ENCODE measurements at regions not wholly inside any gene's neighbourhood (a gene's known extent, or its start where the extent isn't known, plus 50 kb on each side); places are given as distances from the start of the nearest gene placed in this dataset.

GRCh38 chr6:26163427-26164119, 76.3 kb downstream of the HFE start:
- H3K4me3 Mint-ChIP-seq: no peak overlapping the region
- peak overlapping the region in 1 of 2 donors; percentile 4 for H3K27ac Mint-ChIP-seq
- peaks cover 17 to 22% of the 10 kb centered on the region in 2 donors for H3K4me1 Mint-ChIP-seq (ENCODE audit: low read depth in 2 of 2)
- no peaks in the 10 kb centered on the region for H3K27me3 Mint-ChIP-seq
- DNase-seq: no peak
- ATAC-seq (replicated peaks): no peak
- H3K9me3 Mint-ChIP-seq: no peaks in the 10 kb centered on the region
- peaks cover 29% of the 10 kb centered on the region for H3K36me3 Mint-ChIP-seq (ENCODE audit: insufficient read depth)

DNA sequence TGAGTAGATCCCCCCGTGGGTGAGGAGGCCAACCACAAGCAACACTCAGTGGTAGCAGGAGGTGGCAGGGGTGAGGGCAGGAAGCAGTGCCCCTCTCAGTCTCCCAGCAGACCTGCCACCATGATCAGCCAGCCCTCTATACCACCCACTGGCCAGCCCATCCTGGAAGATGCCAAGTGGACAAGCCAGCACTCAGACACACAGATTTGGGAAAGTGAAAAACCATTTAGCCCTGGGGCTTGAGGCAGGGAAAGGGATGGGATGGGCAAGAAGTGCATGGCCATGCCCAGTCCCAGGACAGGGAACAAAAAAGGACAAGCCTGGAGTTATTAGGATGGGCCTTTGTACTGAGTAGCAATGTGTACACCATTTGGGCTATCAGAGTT, 76.9 kb downstream of the HFE start:
- H3K27me3 Mint-ChIP-seq: no peaks in the 10 kb centered on the region
- no peaks in the 10 kb centered on the region for H3K9me3 Mint-ChIP-seq
- H3K36me3 Mint-ChIP-seq (ENCODE audit: insufficient read depth): peaks cover 23% of the 10 kb centered on the region
- peaks cover 17 to 20% of the 10 kb centered on the region in 2 donors for H3K4me1 Mint-ChIP-seq (ENCODE audit: low read depth in 2 of 2)
- DNase-seq: no peak
- H3K4me3 Mint-ChIP-seq: no peak overlapping the region
- no peak for ATAC-seq (replicated peaks)
- peak overlapping the region in 1 of 2 donors; percentile 4 for H3K27ac Mint-ChIP-seq

DNA sequence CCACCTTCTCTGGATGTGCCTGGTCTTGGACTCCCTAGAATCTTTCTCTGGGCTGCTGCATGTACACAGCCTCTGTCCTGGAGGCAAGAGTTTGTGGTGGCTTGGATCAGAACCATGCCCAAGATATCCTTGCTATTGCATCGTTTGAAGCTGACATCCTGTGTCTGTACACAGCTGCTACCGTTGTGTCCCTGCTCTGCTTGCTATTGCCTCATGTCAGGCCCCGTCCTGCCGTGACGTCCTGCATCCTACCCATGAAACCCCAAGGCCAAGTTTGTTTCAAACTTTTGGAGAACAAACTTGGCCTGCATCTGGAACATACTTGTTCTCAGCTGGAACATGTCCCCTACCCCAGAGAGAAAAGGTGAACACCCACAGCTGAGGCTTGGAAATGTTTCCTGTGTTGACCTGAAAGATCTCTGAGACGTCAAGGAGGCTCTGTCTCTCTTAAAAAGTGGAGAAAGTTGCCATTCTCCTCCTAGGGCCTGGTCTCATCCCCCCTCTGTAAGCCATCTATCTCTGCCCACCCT, 78.1 kb downstream of the HFE start:
- Mint-ChIP-seq H3K36me3 (ENCODE audit: insufficient read depth) (peaks cover 11% of the 10 kb centered on the region), H3K27ac (no peak overlapping the region), H3K27me3 (no peaks in the 10 kb centered on the region), H3K9me3 (no peaks in the 10 kb centered on the region), H3K4me1 (ENCODE audit: low read depth in 2 of 2) (peaks cover 15 to 19% of the 10 kb centered on the region in 2 donors), H3K4me3 (no peak overlapping the region)
- ATAC-seq (replicated peaks) (no peak), DNase-seq (no peak)

DNA sequence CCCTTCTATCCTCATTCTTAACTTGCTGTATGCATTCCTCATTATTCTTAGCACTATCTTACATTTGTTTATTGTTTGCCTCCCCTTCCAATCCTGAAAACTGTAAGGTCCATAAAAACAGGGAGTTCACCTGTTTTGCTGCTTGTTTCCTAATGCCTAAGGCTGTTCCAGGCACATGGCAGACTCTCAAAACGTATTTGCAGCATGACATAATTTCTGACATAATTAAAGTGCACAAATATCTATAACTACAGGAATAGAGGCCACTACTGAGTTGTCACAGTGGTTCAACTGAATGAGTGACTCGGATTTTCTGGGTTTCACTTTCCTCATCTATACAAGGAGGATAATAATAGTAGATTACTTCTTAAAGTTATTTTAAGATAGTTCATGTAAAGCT, 83.0 kb downstream of the HFE start:
- Mint-ChIP-seq H3K4me1 (ENCODE audit: low read depth in 2 of 2) (peaks cover 35 to 37% of the 10 kb centered on the region in 2 donors), H3K27me3 (no peaks in the 10 kb centered on the region), H3K36me3 (ENCODE audit: insufficient read depth) (peaks cover 19% of the 10 kb centered on the region), H3K27ac (peak overlapping the region; percentile 90 to 95), H3K4me3 (peak overlapping the region; percentile 86 to 99), H3K9me3 (no peaks in the 10 kb centered on the region)
- no peak for DNase-seq
- ATAC-seq (replicated peaks): no peak

- ATAC-seq (replicated peaks) (peak; percentile 4), DNase-seq (no peak)
- no peaks in the 10 kb centered on the region for H3K9me3 Mint-ChIP-seq
- peak overlapping the region; percentile 90 to 95 for H3K27ac Mint-ChIP-seq
- no peaks in the 10 kb centered on the region for H3K27me3 Mint-ChIP-seq
- H3K4me1 Mint-ChIP-seq (ENCODE audit: low read depth in 2 of 2): peaks cover 37 to 41% of the 10 kb centered on the region in 2 donors
- peaks cover 19% of the 10 kb centered on the region for H3K36me3 Mint-ChIP-seq (ENCODE audit: insufficient read depth)
- H3K4me3 Mint-ChIP-seq: peak overlapping the region; percentile 86 to 99
These were observed 84.0 kb downstream of the HFE start for GRCh38 chr6:26170951-26171841.

DNA sequence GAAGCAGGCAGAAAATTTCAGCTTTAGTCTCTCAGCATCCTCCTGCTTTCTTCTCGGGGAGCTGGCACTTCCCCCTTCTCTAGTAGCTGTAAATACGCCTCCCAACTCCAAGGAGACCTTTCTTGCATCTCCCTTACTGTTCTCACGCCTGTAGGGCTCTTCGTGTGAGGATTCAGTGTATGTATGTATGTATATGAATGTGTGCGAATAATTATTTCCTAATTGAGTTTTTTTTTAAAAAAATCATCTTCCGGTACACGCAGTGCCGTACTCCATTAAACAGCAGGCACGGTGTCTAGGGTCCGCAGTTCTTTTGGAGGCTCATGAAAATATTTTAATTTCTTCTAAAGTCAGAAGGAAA, 85.4 kb downstream of the HFE start:
- Mint-ChIP-seq H3K9me3 (no peaks in the 10 kb centered on the region), H3K36me3 (ENCODE audit: insufficient read depth) (peaks cover 19% of the 10 kb centered on the region), H3K4me3 (peak overlapping the region; percentile 86 to 99), H3K4me1 (ENCODE audit: low read depth in 2 of 2) (peaks cover 31 to 41% of the 10 kb centered on the region in 2 donors), H3K27ac (peak overlapping the region; percentile 90 to 95), H3K27me3 (no peaks in the 10 kb centered on the region)
- DNase-seq: peak in 2 of 3 experiments; percentile 26 to 55
- ATAC-seq (replicated peaks): peak; percentile 45

GRCh38 chr6:26173836-26174145, 86.6 kb downstream of the HFE start:
- peak overlapping the region; percentile 86 to 99 for H3K4me3 Mint-ChIP-seq
- peaks cover 19% of the 10 kb centered on the region for H3K36me3 Mint-ChIP-seq (ENCODE audit: insufficient read depth)
- ATAC-seq (replicated peaks) (no peak), DNase-seq (no peak)
- peak overlapping the region; percentile 90 to 95 for H3K27ac Mint-ChIP-seq
- peaks cover 31 to 41% of the 10 kb centered on the region in 2 donors for H3K4me1 Mint-ChIP-seq (ENCODE audit: low read depth in 2 of 2)
- no peaks in the 10 kb centered on the region for H3K9me3 Mint-ChIP-seq
- no peaks in the 10 kb centered on the region for H3K27me3 Mint-ChIP-seq

GRCh38 chr6:26175033-26175427, 87.8 kb downstream of the HFE start:
- Mint-ChIP-seq H3K27ac (peak overlapping the region in 1 of 2 donors; percentile 84), H3K4me3 (peak overlapping the region in 1 of 2 donors; percentile 25), H3K27me3 (no peaks in the 10 kb centered on the region), H3K36me3 (ENCODE audit: insufficient read depth) (peaks cover 19% of the 10 kb centered on the region), H3K9me3 (no peaks in the 10 kb centered on the region), H3K4me1 (ENCODE audit: low read depth in 2 of 2) (peaks cover 24 to 35% of the 10 kb centered on the region in 2 donors)
- DNase-seq: no peak
- no peak for ATAC-seq (replicated peaks)

- ATAC-seq (replicated peaks) (no peak), DNase-seq (peak; percentile 47 to 71 (median 51))
- Mint-ChIP-seq H3K27ac (peak overlapping the region in 1 of 2 donors; percentile 84), H3K36me3 (ENCODE audit: insufficient read depth) (peaks cover 23% of the 10 kb centered on the region), H3K27me3 (no peaks in the 10 kb centered on the region), H3K4me1 (ENCODE audit: low read depth in 2 of 2) (peaks cover 24 to 36% of the 10 kb centered on the region in 2 donors), H3K4me3 (no peak overlapping the region), H3K9me3 (no peaks in the 10 kb centered on the region)
These were observed 88.4 kb downstream of the HFE start for GRCh38 chr6:26175428-26176181.

DNA sequence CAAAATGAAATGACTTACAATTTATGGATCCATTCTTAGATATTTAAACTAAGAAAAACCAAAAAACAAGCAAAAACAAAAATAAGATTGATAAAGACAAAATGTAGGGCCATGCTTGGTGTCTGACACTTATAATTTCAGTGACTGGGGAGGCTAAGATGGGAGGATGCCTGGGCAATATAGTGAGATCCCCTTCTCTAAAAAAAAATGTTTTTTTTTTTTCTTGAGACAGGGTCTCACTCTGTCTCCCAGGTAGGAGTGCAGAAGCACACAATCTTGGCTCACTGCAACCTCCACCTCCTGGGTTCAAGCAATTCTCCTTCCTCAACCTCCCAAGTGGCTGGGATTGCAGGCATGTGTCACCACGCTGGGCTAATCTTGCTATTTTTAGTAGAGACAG, 92.4 kb downstream of the HFE start:
- H3K4me3 Mint-ChIP-seq: no peak overlapping the region
- ATAC-seq (replicated peaks): no peak
- H3K27ac Mint-ChIP-seq: no peak overlapping the region
- H3K36me3 Mint-ChIP-seq (ENCODE audit: insufficient read depth): peaks cover 15% of the 10 kb centered on the region
- no peaks in the 10 kb centered on the region for H3K27me3 Mint-ChIP-seq
- peaks cover 22 to 31% of the 10 kb centered on the region in 2 donors for H3K4me1 Mint-ChIP-seq (ENCODE audit: low read depth in 2 of 2)
- no peak for DNase-seq
- no peaks in the 10 kb centered on the region for H3K9me3 Mint-ChIP-seq

DNA sequence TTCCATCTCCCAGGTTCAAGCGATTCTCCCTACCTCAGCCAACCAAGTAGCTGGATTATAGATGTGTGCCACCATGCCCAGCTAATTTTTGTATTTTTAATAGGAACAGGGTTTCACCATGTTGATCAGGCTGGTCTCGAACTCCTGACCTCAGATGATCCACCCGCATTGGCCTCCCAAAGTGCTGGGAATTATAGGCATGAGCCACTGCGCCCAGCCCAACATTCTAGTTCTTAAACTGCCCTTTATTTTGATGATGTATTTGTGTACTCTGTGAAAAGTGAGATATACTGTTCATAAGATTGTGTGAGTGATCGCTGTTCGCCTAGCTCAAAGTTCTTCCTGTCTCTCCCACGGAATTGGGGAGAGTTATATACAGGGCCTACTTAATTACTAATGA, 93.1 kb downstream of the HFE start:
- Mint-ChIP-seq H3K4me3 (no peak overlapping the region), H3K27ac (peak overlapping the region; percentile 28 to 80)
- no peak for ATAC-seq (replicated peaks)

GRCh38 chr6:26183237-26183580, 96.0 kb downstream of the HFE start:
- Mint-ChIP-seq H3K36me3 (ENCODE audit: insufficient read depth) (peaks cover 19% of the 10 kb centered on the region), H3K4me1 (ENCODE audit: low read depth in 2 of 2) (peaks cover 22 to 31% of the 10 kb centered on the region in 2 donors)

More for the DNA sequence above, 93.1 kb downstream of the HFE start:
- peaks cover 15% of the 10 kb centered on the region for H3K36me3 Mint-ChIP-seq (ENCODE audit: insufficient read depth)
- no peak for DNase-seq
- no peaks in the 10 kb centered on the region for H3K27me3 Mint-ChIP-seq
- peaks cover 21 to 30% of the 10 kb centered on the region in 2 donors for H3K4me1 Mint-ChIP-seq (ENCODE audit: low read depth in 2 of 2)
- H3K9me3 Mint-ChIP-seq: no peaks in the 10 kb centered on the region

More at GRCh38 chr6:26183237-26183580, 96.0 kb downstream of the HFE start:
- H3K27me3 Mint-ChIP-seq: no peaks in the 10 kb centered on the region
- H3K4me3 Mint-ChIP-seq: peak overlapping the region; percentile 86 to 90
- DNase-seq (no peak), ATAC-seq (replicated peaks) (peak; percentile 4)
- no peaks in the 10 kb centered on the region for H3K9me3 Mint-ChIP-seq
- H3K27ac Mint-ChIP-seq: peak overlapping the region; percentile 81 to 92

Data from effector memory CD8-positive, alpha-beta T cell (primary cell).